Erythroblast (primary cell): ENCODE measurements at regions not wholly inside any gene's neighbourhood (a gene's known extent, or its start where the extent isn't known, plus 50 kb on each side); places are given as distances from the start of the nearest gene placed in this dataset.

ENCODE experiments used
- GATA1 ChIP-seq: IDR thresholded peaks from 2 replicates; pipeline ENCODE4 v1.6.1; 2011; ENCODE audit warnings: low read depth, mild to moderate bottlenecking, control low read depth, low read length, moderate library complexity
- POLR2A ChIP-seq: IDR thresholded peaks from 2 replicates; pipeline ENCODE4 v1.6.1; 2011; ENCODE audit warnings: mild to moderate bottlenecking, low read length

DNA sequence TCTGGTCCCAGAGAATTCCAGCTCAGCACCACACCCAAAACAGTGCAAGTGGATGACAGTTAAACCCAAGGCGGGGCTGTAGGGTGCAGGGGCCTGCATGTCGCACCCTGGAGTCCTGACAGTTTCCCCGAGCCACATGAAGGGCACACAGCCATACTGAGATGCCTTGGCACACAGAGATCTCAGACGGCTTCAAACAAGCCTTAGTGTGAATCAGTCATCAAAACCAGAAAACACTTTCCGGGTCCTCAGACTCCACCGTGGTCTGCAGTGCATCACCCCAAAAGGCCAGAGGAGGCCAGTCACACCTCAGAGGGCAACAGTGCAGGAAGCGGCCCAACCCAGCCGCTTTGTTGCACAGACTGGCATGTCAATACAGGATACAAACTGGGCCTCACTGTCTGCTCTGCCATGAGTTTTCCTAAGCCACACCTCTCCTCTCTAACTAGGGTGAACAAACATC is 64.6 kb upstream of the ENPP6 start:
- no peak for TF ChIP-seq POLR2A
- TF ChIP-seq GATA1 = no peak
